Upper lobe of left lung (tissue), 4 donors: ENCODE measurements at regions not wholly inside any gene's neighbourhood (a gene's known extent, or its start where the extent isn't known, plus 50 kb on each side); places are given as distances from the start of the nearest gene placed in this dataset.
"Not testable (repeated sequence)": the region's sequence is repeated elsewhere in the genome, so short reads cannot be mapped to it uniquely, and the experiment has no call there.

Source experiments
- CTCF ChIP-seq, 6 experiments: fragments of 450-650 bp in 4 of 6; fragments of 200-600 bp in 2 of 6; sonication (generic) in 2 of 6; IDR thresholded peaks; one replicate each; pipeline ENCODE4 v1.5.1; 2016 to 2019; ENCODE audit warnings: antibody characterized with exemption in 6 of 6
- EP300 ChIP-seq, 4 donors: sonication (generic); formaldehyde crosslinking; IDR thresholded peaks; one replicate each; pipeline ENCODE4 v1.5.1; 2017; ENCODE audit warnings: antibody characterized with exemption in 4 of 4, control low read depth in 2 of 4
- POLR2A ChIP-seq, 4 donors: fragments of 450-650 bp; IDR thresholded peaks; one replicate each; pipeline ENCODE4 v1.5.1; 2016 to 2017; ENCODE audit warnings: antibody characterized with exemption in 4 of 4, mild to moderate bottlenecking in 2 of 4
- POLR2AphosphoS5 ChIP-seq, 2 donors: sonication (generic); formaldehyde crosslinking; IDR thresholded peaks; one replicate each; pipeline ENCODE4 v1.5.1; 2017; ENCODE audit warnings: antibody characterized with exemption in 2 of 2

- TF ChIP-seq CTCF, POLR2A, POLR2AphosphoS5, EP300 (IDR thresholded peaks at IDR 0.05): not testable (repeated sequence)
These were observed 80.1 kb upstream of the VKORC1L1 start for GRCh38 chr7:65792726-65793125.
